Motor neuron (in vitro differentiated cells): ENCODE measurements at regions not wholly inside any gene's neighbourhood (a gene's known extent, or its start where the extent isn't known, plus 50 kb on each side); places are given as distances from the start of the nearest gene placed in this dataset.

ENCODE experiments used
- ATAC-seq, 8 experiments: fragments of 200-7000 bp; cut with Tn5 transposase; replicated peaks in 6 of 8; 2 replicates each; pipeline ENCODE4 v1.8.0; 2021; ENCODE audit warnings: mild to moderate bottlenecking in 8 of 8, moderate library complexity in 8 of 8
- H3K27ac ChIP-seq, 2 donors: fragments of 250-450 bp; sonication (Bioruptor Pico); 2 replicates each; pipeline ENCODE4 v1.9.0; 2021; ENCODE audit warnings: antibody characterized with exemption in 2 of 2, mild to moderate bottlenecking in 2 of 2, moderate library complexity in 1 of 2
- H3K4me1 ChIP-seq, 2 donors: fragments of 250-450 bp; sonication (Bioruptor Pico); replicated peaks in 1 of 2; 2 replicates each; pipeline ENCODE4 v1.6.1; 2021; ENCODE audit warnings: antibody characterized with exemption in 2 of 2, mild to moderate bottlenecking in 2 of 2, moderate library complexity in 1 of 2
- H3K4me3 ChIP-seq, 5 donors: fragments of 250-450 bp; sonication (Bioruptor Pico); 2 replicates each; pipeline ENCODE4 v1.9.0; 2021; ENCODE audit warnings: antibody characterized with exemption in 5 of 5, mild to moderate bottlenecking in 5 of 5, moderate library complexity in 4 of 5
- WGBS, 10 experiments: fragments of 450-650 bp; shearing (Covaris generic); methylation state at CpG; one replicate each; pipeline ENCODE4 v1.0.0; 2022; 5-methylcytosine and 5-hydroxymethylcytosine counted together
- in situ Hi-C, 9 experiments: fragments of 400-800 bp; cut with MboI; loops; one replicate each; pipeline ENCODE4 v1.15.0; 2021; ENCODE audit warnings: low sequenced_read_pairs in 9 of 9, low pct_unique_long_range_greater_than_20kb in 2 of 9; ENCODE audit not compliant: unreplicated experiment in 9 of 9

DNA sequence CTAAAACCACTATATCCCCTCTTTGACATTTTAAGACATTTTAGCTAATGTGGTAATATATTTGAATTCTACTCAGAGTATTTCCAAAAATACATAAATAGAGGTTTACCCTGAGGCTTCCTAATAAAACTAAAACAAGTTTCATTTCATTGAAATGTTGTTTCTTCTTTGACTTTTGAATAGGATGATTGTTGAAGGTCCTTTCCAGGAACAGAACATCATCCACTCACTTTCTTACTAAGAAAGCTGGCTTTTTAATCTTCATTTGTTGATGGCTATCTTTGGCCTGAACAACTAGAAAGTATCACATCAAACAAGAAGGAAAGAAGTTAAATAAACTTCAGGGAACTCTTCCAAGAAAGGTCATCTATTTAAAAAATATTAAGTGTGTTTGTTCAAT is 169.7 kb downstream of the RAP2B start:
- Histone ChIP-seq H3K4me1 (no peaks in the 10 kb centered on the region), H3K27ac (no peak overlapping the region), H3K4me3 (no peak overlapping the region)
- no peak for ATAC-seq
- in situ Hi-C loops: no loop called here

GRCh38 chr3:153334558-153334957 is 172.5 kb downstream of the RAP2B start:
- Histone ChIP-seq H3K27ac (no peak overlapping the region), H3K4me3 (no peak overlapping the region), H3K4me1 (no peaks in the 10 kb centered on the region)
- ATAC-seq: no peak
- 100% methylated on average over 1 of the region's 1 CpG; no CpG with 5 or more reads in 2 of the 10 experiments for WGBS, 10 experiments
- in situ Hi-C loops: no loop called here

- Histone ChIP-seq H3K27ac (no peak overlapping the region), H3K4me1 (no peaks in the 10 kb centered on the region), H3K4me3 (no peak overlapping the region)
- WGBS, 10 experiments: 49 to 97% (median 80%) methylated on average over 2 to 3 of the region's 3 CpGs; no CpG with 5 or more reads in 1 of the 10 experiments
- in situ Hi-C loops: no loop called here
- peak in 2 of 8 experiments; percentile 78 to 95 for ATAC-seq
Observed at GRCh38 chr3:153337369-153337768, 175.3 kb downstream of the RAP2B start.

DNA sequence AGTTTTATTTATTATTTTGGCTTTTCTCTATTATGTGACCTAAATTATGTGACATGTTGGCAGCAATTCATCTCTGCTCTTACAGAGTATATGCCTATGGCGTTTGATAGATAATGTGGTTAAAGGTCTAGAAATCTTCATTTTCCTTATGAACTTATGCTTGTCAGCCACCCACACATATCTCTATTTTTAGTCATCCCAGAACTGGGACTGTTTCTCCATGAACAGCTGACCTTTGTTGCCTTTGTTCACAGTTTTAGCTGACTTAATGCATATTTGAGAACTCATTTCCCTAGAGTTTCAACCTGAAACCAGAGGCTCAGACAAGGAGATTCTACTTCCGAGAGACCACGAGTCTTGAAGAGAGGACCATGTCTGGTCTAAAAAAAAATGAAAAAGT is 176.5 kb downstream of the RAP2B start:
- Histone ChIP-seq H3K4me3 (no peak overlapping the region), H3K4me1 (no peaks in the 10 kb centered on the region), H3K27ac (no peak overlapping the region)
- in situ Hi-C loops: no loop called here
- ATAC-seq: no peak
- 69 to 100% (median 89%) methylated on average over 1 to 3 of the region's 3 CpGs; no CpG with 5 or more reads in 2 of the 10 experiments for WGBS, 10 experiments

DNA sequence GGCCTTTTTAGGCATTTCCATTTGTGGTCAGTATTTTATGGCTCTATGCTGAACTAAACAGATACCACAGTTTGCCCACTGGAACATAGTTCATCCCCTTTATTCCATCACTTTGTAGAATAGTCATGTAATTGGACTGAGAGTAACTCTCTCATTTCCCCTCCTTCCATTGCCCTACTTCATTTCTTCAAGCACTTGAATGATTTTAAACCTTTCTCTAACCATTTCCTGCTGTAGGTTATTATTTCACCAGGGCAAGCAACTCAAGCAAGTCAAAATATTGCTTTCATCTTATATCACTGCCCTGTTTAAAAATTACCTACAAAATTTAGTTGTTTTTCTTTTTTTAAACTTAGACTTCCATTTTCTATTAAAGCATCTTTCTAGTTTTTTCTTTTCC is 177.0 kb downstream of the RAP2B start:
- no peak for ATAC-seq
- H3K27ac ChIP-seq: no peak overlapping the region
- no peaks in the 10 kb centered on the region for H3K4me1 ChIP-seq
- in situ Hi-C loops: no loop called here
- H3K4me3 ChIP-seq: no peak overlapping the region

GRCh38 chr3:153343988-153344782 is 182.2 kb downstream of the RAP2B start:
- WGBS, 10 experiments: 29 to 100% (median 83%) methylated on average over 1 to 2 of the region's 3 CpGs; no CpG with 5 or more reads in 2 of the 10 experiments
- ATAC-seq: no peak
- Histone ChIP-seq H3K4me1 (no peaks in the 10 kb centered on the region), H3K27ac (no peak overlapping the region), H3K4me3 (no peak overlapping the region)
- in situ Hi-C loops: no loop called here

DNA sequence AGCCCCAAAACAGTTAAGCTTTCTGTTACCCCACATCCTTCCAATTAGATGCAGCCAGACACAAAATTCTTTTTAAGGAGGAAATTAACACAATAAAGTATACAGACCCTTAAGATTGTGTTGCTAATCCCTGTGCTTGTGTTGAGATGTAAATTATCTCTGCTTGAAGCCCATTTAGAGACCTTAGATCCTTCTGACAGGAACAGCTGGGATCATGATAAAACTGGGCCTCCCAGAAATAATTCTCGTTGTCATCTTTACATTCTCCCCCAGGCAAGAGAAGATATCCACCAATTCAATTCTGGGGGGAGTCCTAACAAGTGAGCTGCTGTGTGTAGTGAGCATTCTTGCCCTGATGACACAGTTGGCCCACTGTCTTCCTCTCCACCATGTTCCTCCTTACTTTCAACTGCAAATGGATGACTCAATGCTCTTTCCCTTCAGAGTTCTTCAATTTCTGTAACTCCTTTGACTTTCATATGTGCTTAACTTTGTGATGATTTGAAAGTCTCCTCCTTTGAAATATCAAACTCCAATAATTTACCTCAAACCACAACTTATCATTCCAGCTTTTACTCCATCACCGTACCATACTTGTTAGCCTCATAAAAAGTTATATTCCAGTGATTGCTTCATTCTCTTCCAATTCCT is 186.6 kb downstream of the RAP2B start:
- peak in 3 of 8 experiments; percentile 27 to 46 (median 42) for ATAC-seq
- H3K27ac ChIP-seq: no peak overlapping the region
- H3K4me1 ChIP-seq: no peaks in the 10 kb centered on the region
- in situ Hi-C loops: no loop called here
- no peak overlapping the region for H3K4me3 ChIP-seq
- WGBS, 10 experiments: 0 to 100% (median 64%) methylated on average over 1 to 2 of the region's 2 CpGs; no CpG with 5 or more reads in 2 of the 10 experiments

DNA sequence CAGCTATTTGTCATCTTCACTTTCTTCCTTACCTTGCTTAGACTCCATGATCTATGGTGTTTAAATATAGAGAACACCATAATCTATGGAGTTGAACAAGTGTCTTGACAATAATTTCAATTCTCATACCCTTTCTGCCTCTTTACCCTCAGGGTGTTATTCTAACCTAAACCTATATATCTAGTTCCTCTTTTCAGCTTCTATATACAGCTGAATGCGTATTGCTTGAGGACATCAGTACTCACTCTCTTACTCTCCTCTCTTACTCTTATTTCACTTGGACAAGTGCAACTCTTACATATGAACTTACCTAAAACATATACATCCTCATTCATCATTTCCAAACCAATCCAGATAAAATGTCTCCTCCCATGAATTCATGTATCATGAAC is 187.1 kb downstream of the RAP2B start:
- Histone ChIP-seq H3K4me1 (no peaks in the 10 kb centered on the region), H3K27ac (no peak overlapping the region), H3K4me3 (no peak overlapping the region)
- in situ Hi-C loops: no loop called here
- WGBS, 10 experiments: 40 to 100% (median 81%) methylated on average over 1 of the region's 1 CpG
- no peak for ATAC-seq

DNA sequence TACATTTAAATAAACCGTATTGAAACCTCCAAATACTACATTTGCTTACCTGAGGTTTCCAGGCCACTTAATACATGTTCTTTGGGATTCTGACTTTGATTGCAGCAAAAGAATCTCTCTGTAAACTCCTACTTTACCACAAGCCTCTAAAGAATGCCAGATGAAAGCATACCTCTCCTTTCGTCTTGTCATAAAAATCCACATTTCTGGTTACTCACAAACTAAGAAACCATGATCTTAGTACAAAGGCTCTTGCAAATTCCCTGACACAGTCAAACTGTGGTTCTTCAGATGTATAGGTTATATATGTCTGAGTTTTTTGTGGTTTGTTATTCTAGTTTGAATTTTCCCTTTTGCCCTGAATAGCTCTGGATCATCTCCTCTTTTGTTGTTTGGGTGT is 188.4 kb downstream of the RAP2B start:
- Histone ChIP-seq H3K27ac (no peak overlapping the region), H3K4me1 (no peaks in the 10 kb centered on the region), H3K4me3 (no peak overlapping the region)
- in situ Hi-C loops: no loop called here
- ATAC-seq: peak in 1 of 8 experiments; percentile 16
- 0 to 100% (median 74%) methylated on average over 1 to 2 of the region's 2 CpGs for WGBS, 10 experiments

DNA sequence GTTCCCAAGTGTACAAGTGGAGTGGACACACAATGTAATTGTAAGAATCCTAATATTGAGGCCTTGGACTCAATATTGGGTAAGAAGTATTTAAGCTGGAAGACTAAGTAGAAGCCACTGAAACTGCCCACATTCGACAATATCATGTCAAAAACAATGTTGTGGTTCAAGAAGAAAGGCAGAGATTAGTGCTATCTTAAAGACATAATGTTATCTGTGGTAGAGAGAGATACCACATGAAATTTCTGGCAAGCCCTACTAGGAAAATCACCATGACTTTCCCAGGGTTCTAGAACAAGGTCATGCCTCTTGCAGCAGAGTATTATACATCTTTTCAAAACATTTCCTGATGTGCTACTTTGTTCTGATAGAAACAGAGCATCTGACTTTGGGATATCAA is 192.6 kb downstream of the RAP2B start:
- no peaks in the 10 kb centered on the region for H3K4me1 ChIP-seq
- ATAC-seq: no peak
- H3K27ac ChIP-seq: no peak overlapping the region
- no peak overlapping the region for H3K4me3 ChIP-seq
- in situ Hi-C loops: no loop called here
- WGBS, 10 experiments: 0 to 80% (median 47%) methylated on average over 1 of the region's 1 CpG; no CpG with 5 or more reads in 4 of the 10 experiments

GRCh38 chr3:153355559-153355958 is 193.5 kb downstream of the RAP2B start:
- Histone ChIP-seq H3K4me1 (no peaks in the 10 kb centered on the region), H3K4me3 (no peak overlapping the region), H3K27ac (no peak overlapping the region)
- ATAC-seq: no peak
- in situ Hi-C loops: no loop called here
- 71 to 100% (median 78%) methylated on average over 1 of the region's 1 CpG; no CpG with 5 or more reads in 6 of the 10 experiments for WGBS, 10 experiments

DNA sequence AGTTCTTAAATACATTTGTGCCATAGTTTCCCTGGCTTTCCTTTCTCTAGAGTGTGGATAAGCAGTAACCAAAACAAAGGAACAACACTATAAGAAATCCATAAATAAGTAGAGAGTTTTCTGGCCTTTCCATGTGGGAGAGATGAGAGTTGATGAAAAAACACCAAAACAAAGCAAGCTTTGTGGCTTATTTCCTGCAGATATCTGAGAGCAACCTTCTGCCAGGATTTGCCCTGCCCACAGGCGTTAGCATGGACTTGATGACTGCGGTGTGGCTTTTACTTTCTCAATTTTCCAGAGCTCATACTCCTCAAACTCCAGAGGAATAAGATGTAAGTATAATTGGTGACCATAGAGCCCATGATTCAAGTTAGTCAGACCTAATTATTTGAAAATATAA is 194.9 kb downstream of the RAP2B start:
- WGBS, 10 experiments: 72 to 93% (median 82%) methylated on average over 1 to 2 of the region's 2 CpGs; no CpG with 5 or more reads in 4 of the 10 experiments
- no peak overlapping the region for H3K27ac ChIP-seq

DNA sequence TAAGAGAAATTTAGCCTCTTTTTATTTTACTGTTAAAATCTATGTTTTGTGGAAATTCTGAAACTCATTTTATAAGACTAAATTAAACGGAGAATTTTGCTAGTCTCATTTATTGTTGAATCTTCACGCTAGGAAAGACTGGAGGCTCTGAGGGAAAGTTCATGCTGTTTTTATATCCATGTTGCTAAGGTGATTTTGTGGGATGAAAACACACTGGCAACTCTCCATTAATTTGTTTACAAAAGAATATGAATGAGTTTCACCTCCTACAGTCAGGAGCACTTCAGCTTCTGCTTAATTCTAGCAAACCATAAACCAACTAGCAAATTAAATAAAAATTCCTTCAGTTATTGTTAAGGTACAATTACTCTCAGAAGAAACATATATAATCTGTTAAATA is 195.4 kb downstream of the RAP2B start:
- H3K4me1 ChIP-seq: no peaks in the 10 kb centered on the region
- in situ Hi-C loops: no loop called here
- no peak overlapping the region for H3K4me3 ChIP-seq
- WGBS, 10 experiments: 63 to 100% (median 75%) methylated on average over 2 of the region's 2 CpGs
- ATAC-seq: peak in 1 of 8 experiments; percentile 70
- H3K27ac ChIP-seq: no peak overlapping the region

More for the DNA sequence above, 194.9 kb downstream of the RAP2B start:
- no peak for ATAC-seq
- no peak overlapping the region for H3K4me3 ChIP-seq
- in situ Hi-C loops: no loop called here
- no peaks in the 10 kb centered on the region for H3K4me1 ChIP-seq
